Endothelial cell of umbilical vein (primary cell): ENCODE measurements at regions not wholly inside any gene's neighbourhood (a gene's known extent, or its start where the extent isn't known, plus 50 kb on each side); places are given as distances from the start of the nearest gene placed in this dataset.

Source experiments
- BruUV-seq: library from RNA; stranded (reverse); fragments of 400-500 nt; replicated peaks from 2 replicates; lab custom pipeline; 2021; lab: Mats Ljungman, UMichigan
- CTCF ChIA-PET: fragments of 300-600, 350-600 bp; sonication (Branson Sonifier 250); formaldehyde crosslinking; loops from one replicate; lab custom pipeline; 2021; ENCODE audit warnings: antibody characterized with exemption, inconsistent platforms; lab: Charles Lee
- POLR2A ChIA-PET: fragments of 300-600, 350-600 bp; sonication (Branson Sonifier 250); formaldehyde crosslinking; loops from one replicate; lab custom pipeline; 2021; ENCODE audit warnings: antibody characterized with exemption, inconsistent platforms; lab: Charles Lee
- DNase-seq: peaks from one replicate; pipeline ENCODE4 v3.0.0-alpha.2; 2011; ENCODE audit warnings: low read depth, low spot score
- FAIRE-seq: peaks from 2 replicates; lab custom pipeline; 2011; peaks lifted over from hg19 to GRCh38; lab: Jason Lieb, UNC
- H2AFZ ChIP-seq: 2 replicates; pipeline ENCODE4 v1.6.0; 2012; ENCODE audit warnings: low read depth, low read length, control low read depth, inconsistent platforms
- H3K27ac ChIP-seq: 2 replicates; pipeline ENCODE4 v1.5.1; 2011; ENCODE audit warnings: low read depth, mild to moderate bottlenecking, control low read depth, low read length, moderate library complexity; ENCODE audit not compliant: insufficient read depth
- H3K27me3 ChIP-seq, 2 experiments: 2 replicates each; pipeline versions ENCODE4 v1.6.0 to v1.6.1; 2011; ENCODE audit warnings: low read length in 2 of 2, mixed read lengths in 1 of 2; ENCODE audit not compliant: control insufficient read depth in 2 of 2, insufficient read depth in 2 of 2
- H3K36me3 ChIP-seq, 2 experiments: 2 replicates in 1 of 2; 3 replicates in 1 of 2; pipeline ENCODE4 v1.5.1; 2011; ENCODE audit warnings: low read length in 2 of 2, mild to moderate bottlenecking in 1 of 2, moderate library complexity in 1 of 2; ENCODE audit not compliant: control insufficient read depth in 2 of 2, insufficient read depth in 2 of 2; ENCODE audit errors: extremely low read depth in 1 of 2
- H3K4me1 ChIP-seq: 3 replicates; pipeline ENCODE4 v1.5.1; 2011; ENCODE audit warnings: mild to moderate bottlenecking, low read length; ENCODE audit not compliant: control insufficient read depth, insufficient read depth; ENCODE audit errors: extremely low read depth
- H3K4me2 ChIP-seq: 2 replicates; pipeline ENCODE4 v1.6.1; 2011; ENCODE audit warnings: low read length, control low read depth, mixed read lengths; ENCODE audit not compliant: insufficient read depth
- H3K4me3 ChIP-seq, 3 experiments: fragments of 200-600 bp in 1 of 3; sonication (generic), shearing (Covaris generic) in 1 of 3; replicated peaks in 1 of 3; 2 replicates each; pipeline ENCODE4 v1.5.1; 2011 to 2016; ENCODE audit warnings: control low read depth in 3 of 3, low read length in 3 of 3, mild to moderate bottlenecking in 2 of 3, inconsistent platforms in 1 of 3, low read depth in 1 of 3, moderate library complexity in 1 of 3; ENCODE audit not compliant: insufficient read depth in 1 of 3
- H3K79me2 ChIP-seq: 2 replicates; pipeline ENCODE4 v1.6.0; 2012; ENCODE audit warnings: low read length, inconsistent platforms; ENCODE audit not compliant: control insufficient read depth, insufficient read depth
- H3K9ac ChIP-seq: replicated peaks from 2 replicates; pipeline ENCODE3; 2011; ENCODE audit warnings: low read length, control low read depth; ENCODE audit not compliant: insufficient read depth; ENCODE audit errors: extremely low read depth
- H3K9me1 ChIP-seq: replicated peaks from 3 replicates; pipeline ENCODE4 v1.6.0; 2011; ENCODE audit warnings: mild to moderate bottlenecking, low read length; ENCODE audit not compliant: control insufficient read depth, insufficient read depth; ENCODE audit errors: extremely low read depth
- H3K9me3 ChIP-seq: replicated peaks from 2 replicates; pipeline ENCODE4 v1.5.1; 2012; ENCODE audit warnings: low read length, inconsistent platforms; ENCODE audit not compliant: control insufficient read depth, insufficient read depth
- H4K20me1 ChIP-seq: replicated peaks from 2 replicates; pipeline ENCODE3; 2011; ENCODE audit warnings: mild to moderate bottlenecking, low read length; ENCODE audit not compliant: control insufficient read depth, insufficient read depth; ENCODE audit errors: extremely low read depth
- EZH2 ChIP-seq: IDR thresholded peaks from 2 replicates; pipeline ENCODE4 v1.6.1; 2012; ENCODE audit warnings: borderline replicate concordance, low read depth, mild to moderate bottlenecking, moderate library complexity, low read length, inconsistent platforms; ENCODE audit not compliant: severe bottlenecking
- FOS ChIP-seq: IDR thresholded peaks from 2 replicates; pipeline ENCODE4 v1.6.1; 2011; ENCODE audit warnings: mild to moderate bottlenecking, low read length, moderate library complexity, borderline replicate concordance; ENCODE audit not compliant: insufficient read depth
- GATA2 ChIP-seq: IDR thresholded peaks from 2 replicates; pipeline ENCODE4 v1.7.0; 2011; ENCODE audit warnings: low read depth, mild to moderate bottlenecking, moderate library complexity, mixed read lengths, low read length; ENCODE audit not compliant: insufficient read length, insufficient read depth
- JUN ChIP-seq: IDR thresholded peaks from 2 replicates; pipeline ENCODE4 v1.6.1; 2011; ENCODE audit warnings: borderline replicate concordance, low read depth; ENCODE audit not compliant: insufficient read length, insufficient read depth
- MYC ChIP-seq: IDR thresholded peaks from one replicate; pipeline ENCODE4 v1.6.1; 2011; ENCODE audit warnings: mild to moderate bottlenecking, low read depth, low read length
- POLR2A ChIP-seq: IDR thresholded peaks from 2 replicates; pipeline ENCODE4 v1.6.1; 2012; ENCODE audit warnings: low read depth, mild to moderate bottlenecking, control low read depth, low read length
- POLR2AphosphoS5 ChIP-seq: IDR thresholded peaks from 2 replicates; pipeline ENCODE4 v1.6.1; 2012; ENCODE audit warnings: low read depth, mild to moderate bottlenecking, control low read depth, low read length, moderate library complexity; ENCODE audit not compliant: insufficient read depth
- dilution Hi-C: fragments of 300-500 bp; cut with MboI; formaldehyde crosslinking; loops from one replicate; pipeline ENCODE4 v1.15.0; 2019; ENCODE audit warnings: low sequenced_read_pairs; ENCODE audit not compliant: extremely low pct_ligation_motif_present
- intact Hi-C: fragments of 100-400 bp; cut with micrococcal nuclease; formaldehyde crosslinking; loops from one replicate; pipeline ENCODE4 v1.10.0; 2022
- TF ChIP-seq, protein P1 (sequence below), 2 donors: IDR thresholded peaks; 1 replicate in 1 of 2; 2 replicates in 1 of 2; pipeline ENCODE4 v1.5.1; 2011; ENCODE audit warnings: low read length in 2 of 2, mild to moderate bottlenecking in 2 of 2, moderate library complexity in 2 of 2, control low read depth in 1 of 2, inconsistent platforms in 1 of 2, low read depth in 1 of 2; ENCODE audit not compliant: insufficient read depth in 1 of 2; ENCODE audit errors: extremely low read depth in 1 of 2
- TF ChIP-seq, protein P2 (sequence below): IDR thresholded peaks from 2 replicates; pipeline ENCODE4 v1.6.1; 2011; ENCODE audit not compliant: insufficient read depth, insufficient read length

DNA sequence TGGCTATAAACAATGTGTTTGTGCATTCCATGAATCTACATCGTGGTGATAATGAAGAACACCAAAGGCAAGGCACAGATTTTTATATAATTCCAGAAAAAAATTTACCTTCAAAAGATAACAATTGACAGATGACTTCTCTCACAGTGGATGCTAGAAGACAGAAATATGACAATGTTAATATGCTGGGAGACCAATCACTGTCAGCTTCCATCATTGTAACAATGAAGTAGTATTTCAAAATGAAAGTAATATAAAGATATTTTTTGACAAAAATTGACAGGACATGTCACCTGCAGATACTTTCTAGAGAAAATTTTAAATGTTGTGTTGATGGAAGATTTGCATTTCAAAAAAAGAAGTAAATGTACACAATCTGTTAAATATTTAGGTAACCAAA, 1925.9 kb upstream of the LRRTM1 start:
- TF ChIP-seq MYC, result no peak
- TF ChIP-seq POLR2A, result no peak
- TF ChIP-seq, protein P1, sequence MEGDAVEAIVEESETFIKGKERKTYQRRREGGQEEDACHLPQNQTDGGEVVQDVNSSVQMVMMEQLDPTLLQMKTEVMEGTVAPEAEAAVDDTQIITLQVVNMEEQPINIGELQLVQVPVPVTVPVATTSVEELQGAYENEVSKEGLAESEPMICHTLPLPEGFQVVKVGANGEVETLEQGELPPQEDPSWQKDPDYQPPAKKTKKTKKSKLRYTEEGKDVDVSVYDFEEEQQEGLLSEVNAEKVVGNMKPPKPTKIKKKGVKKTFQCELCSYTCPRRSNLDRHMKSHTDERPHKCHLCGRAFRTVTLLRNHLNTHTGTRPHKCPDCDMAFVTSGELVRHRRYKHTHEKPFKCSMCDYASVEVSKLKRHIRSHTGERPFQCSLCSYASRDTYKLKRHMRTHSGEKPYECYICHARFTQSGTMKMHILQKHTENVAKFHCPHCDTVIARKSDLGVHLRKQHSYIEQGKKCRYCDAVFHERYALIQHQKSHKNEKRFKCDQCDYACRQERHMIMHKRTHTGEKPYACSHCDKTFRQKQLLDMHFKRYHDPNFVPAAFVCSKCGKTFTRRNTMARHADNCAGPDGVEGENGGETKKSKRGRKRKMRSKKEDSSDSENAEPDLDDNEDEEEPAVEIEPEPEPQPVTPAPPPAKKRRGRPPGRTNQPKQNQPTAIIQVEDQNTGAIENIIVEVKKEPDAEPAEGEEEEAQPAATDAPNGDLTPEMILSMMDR (IDR thresholded peaks at IDR 0.05; ENCODE audit: extremely low read depth in 1 of 2, insufficient read depth in 1 of 2, low read depth in 1 of 2, low read length in 2 of 2), result no peak
- TF ChIP-seq EZH2, result no peak
- TF ChIP-seq JUN, result no peak
- no peak for TF ChIP-seq FOS
- TF ChIP-seq, protein P2, sequence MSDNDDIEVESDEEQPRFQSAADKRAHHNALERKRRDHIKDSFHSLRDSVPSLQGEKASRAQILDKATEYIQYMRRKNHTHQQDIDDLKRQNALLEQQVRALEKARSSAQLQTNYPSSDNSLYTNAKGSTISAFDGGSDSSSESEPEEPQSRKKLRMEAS, result no peak
- no peak for TF ChIP-seq POLR2AphosphoS5
- no peak for TF ChIP-seq GATA2
- ChIA-PET POLR2A (no interaction called here), CTCF (no interaction called here)
- H3K27me3 ChIP-seq, result no peaks in the 10 kb centered on the region
- no peak overlapping the region for H3K27ac ChIP-seq
- no peaks in the 10 kb centered on the region for H3K9me3 ChIP-seq
- intact Hi-C loops, result no loop called here
- DNase-seq (no peak), FAIRE-seq (no peak)
- H3K36me3 ChIP-seq, result no peaks in the 10 kb centered on the region
- no peak overlapping the region for H3K9ac ChIP-seq
- H3K4me1 ChIP-seq, result no peaks in the 10 kb centered on the region
- no peak overlapping the region for H3K4me3 ChIP-seq
- no TSS peak for BruUV-seq
- no peak overlapping the region for H3K4me2 ChIP-seq
- H3K9me1 ChIP-seq, result no peaks in the 10 kb centered on the region
- no peaks in the 10 kb centered on the region for H4K20me1 ChIP-seq
- no peaks in the 10 kb centered on the region for H3K79me2 ChIP-seq
- dilution Hi-C loops, result no loop called here
- H2AFZ ChIP-seq, result no peak overlapping the region
